Natural killer cell (primary cell): ENCODE measurements at regions not wholly inside any gene's neighbourhood (a gene's known extent, or its start where the extent isn't known, plus 50 kb on each side); places are given as distances from the start of the nearest gene placed in this dataset.

Source experiments
- ATAC-seq, 3 donors: fragments of 150-1000 bp in 2 of 3; fragments of 200-7000 bp in 1 of 3; cut with Tn5 transposase; 1 replicate in 1 of 3; 2 replicates in 2 of 3; pipeline ENCODE4 v1.10.0; 2021; ENCODE audit warnings: mild to moderate bottlenecking in 2 of 3, moderate library complexity in 2 of 3
- DNase-seq, 2 donors: peaks; one replicate each; pipeline versions ENCODE4 v3.0.0 to v3.0.0-alpha.2; 2013 to 2021; ENCODE audit warnings: mixed read lengths in 1 of 2
- H3K27ac ChIP-seq: one replicate; pipeline ENCODE4 v1.5.1; 2013; ENCODE audit warnings: mild to moderate bottlenecking, low read length
- H3K27me3 ChIP-seq: one replicate; pipeline ENCODE4 v1.6.1; 2013; ENCODE audit warnings: low read length; ENCODE audit not compliant: control insufficient read depth, insufficient read depth
- H3K36me3 ChIP-seq: one replicate; pipeline ENCODE4 v1.6.1; 2013; ENCODE audit warnings: low read length; ENCODE audit not compliant: control insufficient read depth, insufficient read depth
- H3K4me1 ChIP-seq: one replicate; pipeline ENCODE4 v1.6.1; 2013; ENCODE audit warnings: low read length; ENCODE audit not compliant: control insufficient read depth, insufficient read depth
- H3K4me3 ChIP-seq: one replicate; pipeline ENCODE4 v1.5.1; 2013; ENCODE audit warnings: low read length
- H3K9me3 ChIP-seq: one replicate; pipeline ENCODE4 v1.6.1; 2013; ENCODE audit warnings: low read length; ENCODE audit not compliant: control insufficient read depth, insufficient read depth
- H3K27ac Mint-ChIP-seq, 2 donors: one replicate each; pipeline ENCODE4 v1.8.0; 2022; ENCODE audit warnings: mild to moderate bottlenecking in 2 of 2, mixed read lengths in 2 of 2, moderate library complexity in 1 of 2
- H3K27me3 Mint-ChIP-seq, 2 donors: one replicate each; pipeline ENCODE4 v1.8.0; 2022; ENCODE audit warnings: low read depth in 2 of 2, mixed read lengths in 2 of 2
- H3K36me3 Mint-ChIP-seq: one replicate; pipeline ENCODE4 v1.8.0; 2022; ENCODE audit warnings: mixed read lengths
- H3K4me1 Mint-ChIP-seq, 2 donors: one replicate each; pipeline ENCODE4 v1.8.0; 2022; ENCODE audit warnings: mixed read lengths in 2 of 2
- H3K4me3 Mint-ChIP-seq: one replicate; pipeline ENCODE4 v1.8.0; 2022; ENCODE audit warnings: mild to moderate bottlenecking, moderate library complexity, mixed read lengths
- H3K9me3 Mint-ChIP-seq, 2 donors: one replicate each; pipeline ENCODE4 v1.8.0; 2022; ENCODE audit warnings: mixed read lengths in 2 of 2
- CTCF ChIP-seq: fragments of 200-600 bp; IDR thresholded peaks from one replicate; pipeline ENCODE4 v1.8.0; 2022; ENCODE audit warnings: antibody characterized with exemption
- WGBS: methylation state at CpG from one replicate; pipeline ENCODE4 v1.1.7; 2013; ENCODE audit warnings: missing lambda C conversion rate; ENCODE audit not compliant: insufficient coverage; 5-methylcytosine and 5-hydroxymethylcytosine counted together
- intact Hi-C: fragments of 100-400 bp; cut with micrococcal nuclease; formaldehyde crosslinking; loops from one replicate; pipeline ENCODE4 v1.14.2; 2022

- Histone ChIP-seq H3K9me3 (no peaks in the 10 kb centered on the region), H3K27me3 (no peaks in the 10 kb centered on the region), H3K4me1 (no peaks in the 10 kb centered on the region), H3K4me3 (no peak overlapping the region), H3K36me3 (no peaks in the 10 kb centered on the region), H3K27ac (no peak overlapping the region)
- Mint-ChIP-seq H3K4me3 (no peak overlapping the region), H3K9me3 (peaks cover 2 to 3% of the 10 kb centered on the region in 2 donors), H3K27ac (no peak overlapping the region), H3K36me3 (no peaks in the 10 kb centered on the region), H3K4me1 (no peaks in the 10 kb centered on the region), H3K27me3 (no peaks in the 10 kb centered on the region)
- DNase-seq: no peak
- TF ChIP-seq CTCF: no peak
- WGBS: no CpG with 5 or more reads among the region's 1 CpG
- intact Hi-C loops: no loop called here
- ATAC-seq: no peak
These were observed 324.9 kb upstream of the POT1 start for GRCh38 chr7:125254566-125254965.

GRCh38 chr7:125253452-125254190 lies 324.0 kb upstream of the POT1 start:
- no peaks in the 10 kb centered on the region for H3K27me3 Mint-ChIP-seq
- Histone ChIP-seq H3K9me3 (no peaks in the 10 kb centered on the region), H3K36me3 (no peaks in the 10 kb centered on the region), H3K4me3 (no peak overlapping the region), H3K27ac (no peak overlapping the region), H3K4me1 (no peaks in the 10 kb centered on the region), H3K27me3 (no peaks in the 10 kb centered on the region)
- H3K36me3 Mint-ChIP-seq: no peaks in the 10 kb centered on the region
- no peak for TF ChIP-seq CTCF
- no peak overlapping the region for H3K4me3 Mint-ChIP-seq
- ATAC-seq: no peak
- no peak overlapping the region for H3K27ac Mint-ChIP-seq
- no peaks in the 10 kb centered on the region for H3K4me1 Mint-ChIP-seq
- 65% methylated on average over 3 of the region's 3 CpGs for WGBS
- intact Hi-C loops: no loop called here
- DNase-seq: no peak
- peaks cover 2 to 3% of the 10 kb centered on the region in 2 donors for H3K9me3 Mint-ChIP-seq

- H3K27ac ChIP-seq: no peak overlapping the region
- Mint-ChIP-seq H3K27me3 (no peaks in the 10 kb centered on the region), H3K4me1 (no peaks in the 10 kb centered on the region), H3K4me3 (no peak overlapping the region), H3K27ac (no peak overlapping the region), H3K9me3 (peaks cover 0 to 3% of the 10 kb centered on the region in 2 donors), H3K36me3 (no peaks in the 10 kb centered on the region)
- DNase-seq: no peak
- WGBS: 65% methylated on average over 1 of the region's 1 CpG
- intact Hi-C loops: no loop called here
- H3K9me3 ChIP-seq: no peaks in the 10 kb centered on the region
- H3K27me3 ChIP-seq: no peaks in the 10 kb centered on the region
- no peak for TF ChIP-seq CTCF
- no peak overlapping the region for H3K4me3 ChIP-seq
- H3K4me1 ChIP-seq: no peaks in the 10 kb centered on the region
- no peaks in the 10 kb centered on the region for H3K36me3 ChIP-seq
- no peak for ATAC-seq
These were observed 318.0 kb upstream of the POT1 start for GRCh38 chr7:125247514-125248098.

- Mint-ChIP-seq H3K4me1 (peaks cover 0 to under 1% of the 10 kb centered on the region in 2 donors), H3K4me3 (no peak overlapping the region), H3K27me3 (no peaks in the 10 kb centered on the region), H3K9me3 (no peaks in the 10 kb centered on the region), H3K36me3 (no peaks in the 10 kb centered on the region), H3K27ac (no peak overlapping the region)
- no peak for ATAC-seq
- no peak overlapping the region for H3K27ac ChIP-seq
- no peaks in the 10 kb centered on the region for H3K4me1 ChIP-seq
- no peaks in the 10 kb centered on the region for H3K36me3 ChIP-seq
- no peak overlapping the region for H3K4me3 ChIP-seq
- DNase-seq: no peak
- 33% methylated on average over 1 of the region's 1 CpG for WGBS
- H3K27me3 ChIP-seq: no peaks in the 10 kb centered on the region
- intact Hi-C loops: no loop called here
- H3K9me3 ChIP-seq: no peaks in the 10 kb centered on the region
- TF ChIP-seq CTCF: no peak
These were observed 317.1 kb upstream of the POT1 start for GRCh38 chr7:125246706-125247105.
